Endothelial cell of umbilical vein (primary cell): ENCODE measurements at regions not wholly inside any gene's neighbourhood (a gene's known extent, or its start where the extent isn't known, plus 50 kb on each side); places are given as distances from the start of the nearest gene placed in this dataset.

Source experiments
- BruUV-seq: library from RNA; stranded (reverse); fragments of 400-500 nt; replicated peaks from 2 replicates; lab custom pipeline; 2021; lab: Mats Ljungman, UMichigan
- CTCF ChIA-PET: fragments of 300-600, 350-600 bp; sonication (Branson Sonifier 250); formaldehyde crosslinking; loops from one replicate; lab custom pipeline; 2021; ENCODE audit warnings: antibody characterized with exemption, inconsistent platforms; lab: Charles Lee
- POLR2A ChIA-PET: fragments of 300-600, 350-600 bp; sonication (Branson Sonifier 250); formaldehyde crosslinking; loops from one replicate; lab custom pipeline; 2021; ENCODE audit warnings: antibody characterized with exemption, inconsistent platforms; lab: Charles Lee
- DNase-seq: peaks from one replicate; pipeline ENCODE4 v3.0.0-alpha.2; 2011; ENCODE audit warnings: low read depth, low spot score
- FAIRE-seq: peaks from 2 replicates; lab custom pipeline; 2011; peaks lifted over from hg19 to GRCh38; lab: Jason Lieb, UNC
- H2AFZ ChIP-seq: 2 replicates; pipeline ENCODE4 v1.6.0; 2012; ENCODE audit warnings: low read depth, low read length, control low read depth, inconsistent platforms
- H3K27ac ChIP-seq: 2 replicates; pipeline ENCODE4 v1.5.1; 2011; ENCODE audit warnings: low read depth, mild to moderate bottlenecking, control low read depth, low read length, moderate library complexity; ENCODE audit not compliant: insufficient read depth
- H3K27me3 ChIP-seq, 2 experiments: 2 replicates each; pipeline versions ENCODE4 v1.6.0 to v1.6.1; 2011; ENCODE audit warnings: low read length in 2 of 2, mixed read lengths in 1 of 2; ENCODE audit not compliant: control insufficient read depth in 2 of 2, insufficient read depth in 2 of 2
- H3K36me3 ChIP-seq, 2 experiments: 2 replicates in 1 of 2; 3 replicates in 1 of 2; pipeline ENCODE4 v1.5.1; 2011; ENCODE audit warnings: low read length in 2 of 2, mild to moderate bottlenecking in 1 of 2, moderate library complexity in 1 of 2; ENCODE audit not compliant: control insufficient read depth in 2 of 2, insufficient read depth in 2 of 2; ENCODE audit errors: extremely low read depth in 1 of 2
- H3K4me1 ChIP-seq: 3 replicates; pipeline ENCODE4 v1.5.1; 2011; ENCODE audit warnings: mild to moderate bottlenecking, low read length; ENCODE audit not compliant: control insufficient read depth, insufficient read depth; ENCODE audit errors: extremely low read depth
- H3K4me2 ChIP-seq: 2 replicates; pipeline ENCODE4 v1.6.1; 2011; ENCODE audit warnings: low read length, control low read depth, mixed read lengths; ENCODE audit not compliant: insufficient read depth
- H3K4me3 ChIP-seq, 3 experiments: fragments of 200-600 bp in 1 of 3; sonication (generic), shearing (Covaris generic) in 1 of 3; replicated peaks in 1 of 3; 2 replicates each; pipeline ENCODE4 v1.5.1; 2011 to 2016; ENCODE audit warnings: control low read depth in 3 of 3, low read length in 3 of 3, mild to moderate bottlenecking in 2 of 3, inconsistent platforms in 1 of 3, low read depth in 1 of 3, moderate library complexity in 1 of 3; ENCODE audit not compliant: insufficient read depth in 1 of 3
- H3K79me2 ChIP-seq: 2 replicates; pipeline ENCODE4 v1.6.0; 2012; ENCODE audit warnings: low read length, inconsistent platforms; ENCODE audit not compliant: control insufficient read depth, insufficient read depth
- H3K9ac ChIP-seq: replicated peaks from 2 replicates; pipeline ENCODE3; 2011; ENCODE audit warnings: low read length, control low read depth; ENCODE audit not compliant: insufficient read depth; ENCODE audit errors: extremely low read depth
- H3K9me1 ChIP-seq: replicated peaks from 3 replicates; pipeline ENCODE4 v1.6.0; 2011; ENCODE audit warnings: mild to moderate bottlenecking, low read length; ENCODE audit not compliant: control insufficient read depth, insufficient read depth; ENCODE audit errors: extremely low read depth
- H3K9me3 ChIP-seq: replicated peaks from 2 replicates; pipeline ENCODE4 v1.5.1; 2012; ENCODE audit warnings: low read length, inconsistent platforms; ENCODE audit not compliant: control insufficient read depth, insufficient read depth
- H4K20me1 ChIP-seq: replicated peaks from 2 replicates; pipeline ENCODE3; 2011; ENCODE audit warnings: mild to moderate bottlenecking, low read length; ENCODE audit not compliant: control insufficient read depth, insufficient read depth; ENCODE audit errors: extremely low read depth
- EZH2 ChIP-seq: IDR thresholded peaks from 2 replicates; pipeline ENCODE4 v1.6.1; 2012; ENCODE audit warnings: borderline replicate concordance, low read depth, mild to moderate bottlenecking, moderate library complexity, low read length, inconsistent platforms; ENCODE audit not compliant: severe bottlenecking
- FOS ChIP-seq: IDR thresholded peaks from 2 replicates; pipeline ENCODE4 v1.6.1; 2011; ENCODE audit warnings: mild to moderate bottlenecking, low read length, moderate library complexity, borderline replicate concordance; ENCODE audit not compliant: insufficient read depth
- GATA2 ChIP-seq: IDR thresholded peaks from 2 replicates; pipeline ENCODE4 v1.7.0; 2011; ENCODE audit warnings: low read depth, mild to moderate bottlenecking, moderate library complexity, mixed read lengths, low read length; ENCODE audit not compliant: insufficient read length, insufficient read depth
- JUN ChIP-seq: IDR thresholded peaks from 2 replicates; pipeline ENCODE4 v1.6.1; 2011; ENCODE audit warnings: borderline replicate concordance, low read depth; ENCODE audit not compliant: insufficient read length, insufficient read depth
- MYC ChIP-seq: IDR thresholded peaks from one replicate; pipeline ENCODE4 v1.6.1; 2011; ENCODE audit warnings: mild to moderate bottlenecking, low read depth, low read length
- POLR2A ChIP-seq: IDR thresholded peaks from 2 replicates; pipeline ENCODE4 v1.6.1; 2012; ENCODE audit warnings: low read depth, mild to moderate bottlenecking, control low read depth, low read length
- POLR2AphosphoS5 ChIP-seq: IDR thresholded peaks from 2 replicates; pipeline ENCODE4 v1.6.1; 2012; ENCODE audit warnings: low read depth, mild to moderate bottlenecking, control low read depth, low read length, moderate library complexity; ENCODE audit not compliant: insufficient read depth
- dilution Hi-C: fragments of 300-500 bp; cut with MboI; formaldehyde crosslinking; loops from one replicate; pipeline ENCODE4 v1.15.0; 2019; ENCODE audit warnings: low sequenced_read_pairs; ENCODE audit not compliant: extremely low pct_ligation_motif_present
- intact Hi-C: fragments of 100-400 bp; cut with micrococcal nuclease; formaldehyde crosslinking; loops from one replicate; pipeline ENCODE4 v1.10.0; 2022
- TF ChIP-seq, protein P1 (sequence below): IDR thresholded peaks from 2 replicates; pipeline ENCODE4 v1.6.1; 2011; ENCODE audit not compliant: insufficient read depth, insufficient read length

DNA sequence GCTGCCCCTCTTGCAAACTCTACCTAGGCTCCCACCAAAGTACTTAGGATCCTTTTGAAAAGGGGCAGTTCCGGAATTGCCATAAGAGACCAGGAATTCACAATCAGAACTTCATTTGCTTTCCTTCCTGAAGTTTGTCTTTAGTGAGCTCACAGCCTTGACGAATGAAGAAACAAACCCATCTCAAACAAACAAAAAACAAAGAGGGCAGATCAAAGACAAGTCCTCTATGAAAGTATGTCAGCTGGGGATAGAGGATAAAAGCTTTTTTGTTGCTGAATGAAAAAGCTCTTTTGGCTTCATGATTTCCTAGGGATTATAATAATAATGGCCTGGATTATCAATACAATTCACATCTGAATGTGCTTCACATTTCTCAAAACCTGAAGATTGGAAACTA lies 357.9 kb upstream of the DUSP10 start:
- ChIA-PET CTCF (no interaction called here), POLR2A (no interaction called here)
- Histone ChIP-seq H3K27me3 (no peaks in the 10 kb centered on the region), H3K27ac (no peak overlapping the region), H3K4me2 (no peak overlapping the region), H3K9ac (no peak overlapping the region), H2AFZ (no peak overlapping the region), H4K20me1 (no peaks in the 10 kb centered on the region), H3K4me3 (no peak overlapping the region), H3K9me1 (no peaks in the 10 kb centered on the region), H3K4me1 (no peaks in the 10 kb centered on the region), H3K79me2 (no peaks in the 10 kb centered on the region), H3K36me3 (no peaks in the 10 kb centered on the region), H3K9me3 (no peaks in the 10 kb centered on the region)
- DNase-seq, result no peak
- no peak for TF ChIP-seq POLR2AphosphoS5
- dilution Hi-C loops, result no loop called here
- no TSS peak for BruUV-seq
- intact Hi-C loops, result no loop called here
- no peak for FAIRE-seq

GRCh38 chr1:222098404-222098803 lies 356.5 kb upstream of the DUSP10 start:
- Histone ChIP-seq H3K4me3 (no peak overlapping the region), H3K27ac (no peak overlapping the region), H3K79me2 (no peaks in the 10 kb centered on the region), H4K20me1 (no peaks in the 10 kb centered on the region), H3K4me2 (no peak overlapping the region), H3K9me1 (no peaks in the 10 kb centered on the region), H3K9me3 (no peaks in the 10 kb centered on the region), H3K4me1 (no peaks in the 10 kb centered on the region), H2AFZ (no peak overlapping the region), H3K36me3 (no peaks in the 10 kb centered on the region), H3K27me3 (no peaks in the 10 kb centered on the region), H3K9ac (no peak overlapping the region)
- no peak for TF ChIP-seq MYC
- TF ChIP-seq, protein P1, sequence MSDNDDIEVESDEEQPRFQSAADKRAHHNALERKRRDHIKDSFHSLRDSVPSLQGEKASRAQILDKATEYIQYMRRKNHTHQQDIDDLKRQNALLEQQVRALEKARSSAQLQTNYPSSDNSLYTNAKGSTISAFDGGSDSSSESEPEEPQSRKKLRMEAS, result no peak
- TF ChIP-seq POLR2A, result no peak
- TF ChIP-seq GATA2, result no peak
- no peak for TF ChIP-seq EZH2
- TF ChIP-seq JUN, result no peak
- TF ChIP-seq FOS, result no peak
- ChIA-PET POLR2A (no interaction called here), CTCF (no interaction called here)
- intact Hi-C loops (no loop called here), dilution Hi-C loops (no loop called here)
- no TSS peak for BruUV-seq
- FAIRE-seq, result no peak
- no peak for DNase-seq
